OCI-LY7 (cell line): ENCODE measurements at regions not wholly inside any gene's neighbourhood (a gene's known extent, or its start where the extent isn't known, plus 50 kb on each side); places are given as distances from the start of the nearest gene placed in this dataset.

ENCODE experiments used
- BruUV-seq: library from RNA; stranded (reverse); fragments of 400-500 nt; replicated peaks from 2 replicates; lab custom pipeline; 2021; lab: Mats Ljungman, UMichigan
- CTCF ChIA-PET: fragments of 300-600 bp; sonication (Branson Sonifier 250); formaldehyde crosslinking; loops from one replicate; lab custom pipeline; 2022; ENCODE audit warnings: antibody characterized with exemption; ENCODE audit not compliant: unreplicated experiment; lab: Charles Lee
- POLR2A ChIA-PET: fragments of 300-600 bp; sonication (Branson Sonifier 250); formaldehyde crosslinking; loops from one replicate; lab custom pipeline; 2022; ENCODE audit warnings: antibody characterized with exemption; lab: Charles Lee
- DNase-seq: peaks from one replicate; pipeline ENCODE4 v3.0.0-alpha.2; 2015; ENCODE audit warnings: low spot score
- H2AFZ ChIP-seq: fragments of 200-600 bp; sonication (generic), shearing (Covaris generic); 2 replicates; pipeline ENCODE4 v1.6.1; 2014; ENCODE audit warnings: mild to moderate bottlenecking, antibody characterized with exemption, low read length, moderate library complexity
- H3K27ac ChIP-seq: fragments of 200-600 bp; sonication (generic); 2 replicates; pipeline ENCODE4 v1.5.1; 2014; ENCODE audit warnings: mixed run types, low read depth, mild to moderate bottlenecking, moderate library complexity, low read length, inconsistent platforms; ENCODE audit not compliant: poor library complexity, severe bottlenecking
- H3K36me3 ChIP-seq: fragments of 200-600 bp; sonication (generic); 2 replicates; pipeline ENCODE4 v1.6.1; 2014; ENCODE audit warnings: mild to moderate bottlenecking, antibody characterized with exemption, low read length, moderate library complexity, mixed read lengths; ENCODE audit not compliant: insufficient read depth
- H3K4me1 ChIP-seq: fragments of 200-600 bp; sonication (generic); 2 replicates; pipeline ENCODE4 v1.5.1; 2014; ENCODE audit warnings: mild to moderate bottlenecking, low read length; ENCODE audit not compliant: insufficient read depth, poor library complexity, severe bottlenecking
- H3K4me2 ChIP-seq: fragments of 200-600 bp; sonication (generic); 2 replicates; pipeline ENCODE4 v1.6.1; 2014; ENCODE audit warnings: mild to moderate bottlenecking, low read length
- H3K4me3 ChIP-seq: fragments of 200-600 bp; sonication (generic); 2 replicates; pipeline ENCODE4 v1.5.1; 2014; ENCODE audit warnings: mild to moderate bottlenecking, low read depth, low read length; ENCODE audit not compliant: poor library complexity, severe bottlenecking
- H3K79me2 ChIP-seq: fragments of 200-600 bp; sonication (generic); 2 replicates; pipeline ENCODE4 v1.6.1; 2016; ENCODE audit warnings: low read depth, mild to moderate bottlenecking, low read length, moderate library complexity, mixed read lengths; ENCODE audit not compliant: insufficient read depth
- H3K9me2 ChIP-seq: fragments of 200-600 bp; sonication (generic); 2 replicates; pipeline ENCODE4 v1.6.1; 2016; ENCODE audit warnings: mild to moderate bottlenecking, low read length, mixed read lengths; ENCODE audit not compliant: insufficient read depth
- H3K9me3 ChIP-seq: fragments of 200-600 bp; sonication (generic); 2 replicates; pipeline ENCODE4 v1.6.1; 2014; ENCODE audit warnings: mild to moderate bottlenecking, mixed run types, low read length, mixed read lengths
- H4K20me1 ChIP-seq: fragments of 200-600 bp; sonication (generic); 2 replicates; pipeline ENCODE4 v1.6.1; 2014; ENCODE audit warnings: mild to moderate bottlenecking, antibody characterized with exemption, low read length, moderate library complexity, mixed read lengths; ENCODE audit not compliant: insufficient read depth
- EZH2phosphoT487 ChIP-seq: fragments of 200-600 bp; sonication (generic); IDR thresholded peaks from 2 replicates; pipeline ENCODE4 v1.6.1; 2018; ENCODE audit warnings: low read depth, borderline replicate concordance, mild to moderate bottlenecking, mixed run types, antibody characterized with exemption, low read length, moderate library complexity, mixed read lengths
- intact Hi-C: fragments of 100-400 bp; cut with micrococcal nuclease; formaldehyde crosslinking; loops from one replicate; pipeline ENCODE4 v1.10.0; 2022; ENCODE audit not compliant: unreplicated experiment
- TF ChIP-seq, protein P1 (sequence below): fragments of 200-600 bp; sonication (generic); conservative IDR thresholded peaks from 2 replicates; pipeline ENCODE4 v1.5.1; 2014; ENCODE audit warnings: mild to moderate bottlenecking, antibody characterized with exemption, low read length, moderate library complexity, mixed read lengths

GRCh38 chr14:28299227-28299626, 467.4 kb upstream of the FOXG1 start:
- DNase-seq, result no peak
- intact Hi-C loops, result no loop called here
- no peaks in the 10 kb centered on the region for H3K36me3 ChIP-seq
- peaks cover 15% of the 10 kb centered on the region; the same call in 1 of the 2 replicates for H3K9me3 ChIP-seq
- POLR2A ChIA-PET, result no interaction called here
- no TSS peak for BruUV-seq
- TF ChIP-seq, protein P1, sequence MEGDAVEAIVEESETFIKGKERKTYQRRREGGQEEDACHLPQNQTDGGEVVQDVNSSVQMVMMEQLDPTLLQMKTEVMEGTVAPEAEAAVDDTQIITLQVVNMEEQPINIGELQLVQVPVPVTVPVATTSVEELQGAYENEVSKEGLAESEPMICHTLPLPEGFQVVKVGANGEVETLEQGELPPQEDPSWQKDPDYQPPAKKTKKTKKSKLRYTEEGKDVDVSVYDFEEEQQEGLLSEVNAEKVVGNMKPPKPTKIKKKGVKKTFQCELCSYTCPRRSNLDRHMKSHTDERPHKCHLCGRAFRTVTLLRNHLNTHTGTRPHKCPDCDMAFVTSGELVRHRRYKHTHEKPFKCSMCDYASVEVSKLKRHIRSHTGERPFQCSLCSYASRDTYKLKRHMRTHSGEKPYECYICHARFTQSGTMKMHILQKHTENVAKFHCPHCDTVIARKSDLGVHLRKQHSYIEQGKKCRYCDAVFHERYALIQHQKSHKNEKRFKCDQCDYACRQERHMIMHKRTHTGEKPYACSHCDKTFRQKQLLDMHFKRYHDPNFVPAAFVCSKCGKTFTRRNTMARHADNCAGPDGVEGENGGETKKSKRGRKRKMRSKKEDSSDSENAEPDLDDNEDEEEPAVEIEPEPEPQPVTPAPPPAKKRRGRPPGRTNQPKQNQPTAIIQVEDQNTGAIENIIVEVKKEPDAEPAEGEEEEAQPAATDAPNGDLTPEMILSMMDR, result no peak
- no peak for TF ChIP-seq EZH2phosphoT487
- H4K20me1 ChIP-seq, result no peaks in the 10 kb centered on the region
- CTCF ChIA-PET, result no interaction called here
- no peak overlapping the region for H3K4me3 ChIP-seq
- H3K79me2 ChIP-seq, result no peaks in the 10 kb centered on the region
- H3K9me2 ChIP-seq, result no peaks in the 10 kb centered on the region
- no peak overlapping the region for H3K4me2 ChIP-seq
- H3K27ac ChIP-seq, result no peak overlapping the region
- H3K4me1 ChIP-seq, result no peaks in the 10 kb centered on the region
- no peak overlapping the region for H2AFZ ChIP-seq

GRCh38 chr14:28300356-28300755, 466.2 kb upstream of the FOXG1 start:
- Histone ChIP-seq H3K36me3 (no peaks in the 10 kb centered on the region), H3K4me2 (no peak overlapping the region), H3K9me3 (peaks cover 17% of the 10 kb centered on the region; the same call in 1 of the 2 replicates), H3K4me3 (no peak overlapping the region), H2AFZ (no peak overlapping the region), H3K9me2 (no peaks in the 10 kb centered on the region), H3K79me2 (no peaks in the 10 kb centered on the region), H3K4me1 (no peaks in the 10 kb centered on the region), H3K27ac (no peak overlapping the region), H4K20me1 (no peaks in the 10 kb centered on the region)
- TF ChIP-seq, protein P1, result no peak
- TF ChIP-seq EZH2phosphoT487, result no peak
- DNase-seq, result no peak
- ChIA-PET POLR2A (no interaction called here), CTCF (no interaction called here)
- BruUV-seq, result no TSS peak
- intact Hi-C loops, result no loop called here

GRCh38 chr14:28301179-28301578, 465.4 kb upstream of the FOXG1 start:
- no peaks in the 10 kb centered on the region for H3K9me2 ChIP-seq
- peaks cover 26% of the 10 kb centered on the region; the same call in 1 of the 2 replicates for H3K9me3 ChIP-seq
- H2AFZ ChIP-seq, result no peak overlapping the region
- H3K4me3 ChIP-seq, result no peak overlapping the region
- no peak for TF ChIP-seq EZH2phosphoT487
- TF ChIP-seq, protein P1, result no peak
- ChIA-PET CTCF (no interaction called here), POLR2A (no interaction called here)
- no peak for DNase-seq
- no peaks in the 10 kb centered on the region for H3K4me1 ChIP-seq
- H3K4me2 ChIP-seq, result no peak overlapping the region
- no peaks in the 10 kb centered on the region for H3K79me2 ChIP-seq
- no peak overlapping the region for H3K27ac ChIP-seq
- intact Hi-C loops, result no loop called here
- no TSS peak for BruUV-seq
- H4K20me1 ChIP-seq, result no peaks in the 10 kb centered on the region
- no peaks in the 10 kb centered on the region for H3K36me3 ChIP-seq
